SK-N-SH (cell line): ENCODE measurements at regions not wholly inside any gene's neighbourhood (a gene's known extent, or its start where the extent isn't known, plus 50 kb on each side); places are given as distances from the start of the nearest gene placed in this dataset.

ENCODE experiments used
- CTCF ChIA-PET: fragments of 300-600, 350-600 bp; formaldehyde crosslinking; extraction: SDS; loops from one replicate; lab custom pipeline; 2021; lab: Yijun Ruan, JAX
- POLR2A ChIA-PET: fragments of 350-600 bp; sonication (Branson Sonifier 250); formaldehyde crosslinking; extraction: SDS; loops from one replicate; lab custom pipeline; 2020; ENCODE audit warnings: antibody characterized with exemption, inconsistent platforms; lab: Yijun Ruan, JAX
- DNase-seq: peaks from one replicate; pipeline ENCODE4 v3.0.0; 2012
- H2AFZ ChIP-seq: fragments of 200-600 bp; sonication (generic); 2 replicates; pipeline ENCODE4 v1.8.1; 2016; ENCODE audit warnings: antibody characterized with exemption, mild to moderate bottlenecking, low read depth
- H3F3A ChIP-seq: fragments of 200-600 bp; sonication (generic); replicated peaks from 2 replicates; pipeline ENCODE3; 2016; ENCODE audit warnings: antibody characterized with exemption, mild to moderate bottlenecking; ENCODE audit not compliant: insufficient read depth
- H3K27ac ChIP-seq, 2 experiments: fragments of 200-500 bp in 1 of 2; fragments of 200-600 bp in 1 of 2; sonication (Bioruptor generic) in 1 of 2; sonication (generic), shearing (Covaris generic) in 1 of 2; 2 replicates each; pipeline versions ENCODE4 v1.5.1 to v1.6.1; 2014 to 2016; ENCODE audit warnings: low read depth in 2 of 2, inconsistent platforms in 1 of 2, low read length in 1 of 2, mild to moderate bottlenecking in 1 of 2, mixed read lengths in 1 of 2
- H3K27me3 ChIP-seq: fragments of 200-600 bp; sonication (generic), shearing (Covaris generic); 2 replicates; pipeline ENCODE4 v1.6.1; 2016; ENCODE audit warnings: mixed run types; ENCODE audit not compliant: insufficient read depth
- H3K36me3 ChIP-seq, 2 experiments: fragments of 200-500 bp in 1 of 2; fragments of 200-600 bp in 1 of 2; sonication (Bioruptor generic) in 1 of 2; sonication (generic) in 1 of 2; replicated peaks in 1 of 2; 2 replicates each; pipeline versions ENCODE3 to v1.5.1; 2014 to 2016; ENCODE audit warnings: low read length in 1 of 2, mild to moderate bottlenecking in 1 of 2; ENCODE audit not compliant: insufficient read depth in 2 of 2, control insufficient read depth in 1 of 2
- H3K4me1 ChIP-seq, 2 experiments: fragments of 200-500 bp in 1 of 2; fragments of 200-600 bp in 1 of 2; sonication (Bioruptor generic) in 1 of 2; sonication (generic), shearing (Covaris generic) in 1 of 2; 2 replicates each; pipeline versions ENCODE4 v1.5.1 to v1.6.1; 2014 to 2016; ENCODE audit warnings: low read depth in 1 of 2, low read length in 1 of 2, mixed run types in 1 of 2; ENCODE audit not compliant: insufficient read depth in 2 of 2, control insufficient read depth in 1 of 2
- H3K4me2 ChIP-seq: fragments of 200-600 bp; sonication (generic), shearing (Covaris generic); 2 replicates; pipeline ENCODE4 v1.6.1; 2017; ENCODE audit warnings: mixed run types
- H3K4me3 ChIP-seq, 2 experiments: fragments of 200-500 bp in 1 of 2; fragments of 200-600 bp in 1 of 2; sonication (Bioruptor generic) in 1 of 2; sonication (generic), shearing (Covaris generic) in 1 of 2; 2 replicates each; pipeline versions ENCODE4 v1.5.1 to v1.8.1; 2014 to 2016; ENCODE audit warnings: low read depth in 2 of 2, inconsistent platforms in 1 of 2, low read length in 1 of 2, mild to moderate bottlenecking in 1 of 2, mixed read lengths in 1 of 2, moderate library complexity in 1 of 2
- H3K79me2 ChIP-seq: fragments of 200-600 bp; sonication (generic); 2 replicates; pipeline ENCODE4 v1.8.1; 2017; ENCODE audit warnings: mild to moderate bottlenecking; ENCODE audit not compliant: insufficient read depth
- H3K9ac ChIP-seq: fragments of 200-600 bp; sonication (generic); 2 replicates; pipeline ENCODE4 v1.6.1; 2017; ENCODE audit warnings: mixed run types
- H3K9me2 ChIP-seq: fragments of 200-600 bp; sonication (generic); 2 replicates; pipeline ENCODE4 v1.6.1; 2017; ENCODE audit warnings: mixed run types
- H3K9me3 ChIP-seq: fragments of 200-600 bp; sonication (generic); 2 replicates; pipeline ENCODE4 v1.6.1; 2017; ENCODE audit warnings: mixed run types, mild to moderate bottlenecking, moderate library complexity
- H4K20me1 ChIP-seq: fragments of 200-600 bp; sonication (generic); 2 replicates; pipeline ENCODE4 v1.6.1; 2017; ENCODE audit warnings: mild to moderate bottlenecking, mixed run types; ENCODE audit not compliant: insufficient read depth
- CHD2 ChIP-seq: fragments of 150-350 bp; IDR thresholded peaks from 2 replicates; pipeline ENCODE4 v1.6.1; 2018; ENCODE audit warnings: low read length; ENCODE audit not compliant: partially characterized antibody
- EP300 ChIP-seq, 2 experiments: IDR thresholded peaks; 2 replicates each; pipeline versions ENCODE4 v1.4.0 to v1.6.1; 2012; ENCODE audit warnings: borderline replicate concordance in 1 of 2, low read depth in 1 of 2, low read length in 1 of 2
- FOSL2 ChIP-seq: IDR thresholded peaks from 2 replicates; pipeline ENCODE4 v1.4.0; 2012; ENCODE audit warnings: low read depth, mild to moderate bottlenecking, moderate library complexity, borderline replicate concordance
- FOXJ3 ChIP-seq: sonication (generic); formaldehyde crosslinking; IDR thresholded peaks from 2 replicates; pipeline ENCODE4 v1.5.1; 2020; ENCODE audit warnings: mild to moderate bottlenecking, missing genetic modification reagents
- GABPA ChIP-seq: IDR thresholded peaks from 2 replicates; pipeline ENCODE4 v1.4.0; 2012; ENCODE audit warnings: low read depth, mild to moderate bottlenecking
- GATA2 ChIP-seq: sonication (generic); formaldehyde crosslinking; IDR thresholded peaks from 2 replicates; pipeline ENCODE4 v1.5.0; 2020; ENCODE audit warnings: mild to moderate bottlenecking, missing genetic modification reagents
- IRF3 ChIP-seq: fragments of 150-350 bp; IDR thresholded peaks from 2 replicates; pipeline ENCODE4 v1.6.1; 2016; ENCODE audit warnings: mild to moderate bottlenecking, low read depth, low read length
- JUND ChIP-seq: IDR thresholded peaks from 2 replicates; pipeline ENCODE4 v1.4.0; 2012
- MAX ChIP-seq: IDR thresholded peaks from 2 replicates; pipeline ENCODE4 v1.4.0; 2012; ENCODE audit warnings: low read depth
- MXI1 ChIP-seq: IDR thresholded peaks from 2 replicates; pipeline ENCODE4 v1.6.1; 2012; ENCODE audit warnings: mild to moderate bottlenecking, low read depth, low read length, improper control_type of control experiment
- NFIC ChIP-seq: IDR thresholded peaks from 2 replicates; pipeline ENCODE4 v1.4.0; 2012; ENCODE audit warnings: borderline replicate concordance
- NRF1 ChIP-seq: IDR thresholded peaks from 2 replicates; pipeline ENCODE4 v1.6.1; 2012; ENCODE audit warnings: low read depth, mild to moderate bottlenecking, low read length
- POLR2AphosphoS5 ChIP-seq: IDR thresholded peaks from 2 replicates; pipeline ENCODE4 v1.6.1; 2012; ENCODE audit warnings: low read depth, low read length
- RAD21 ChIP-seq: IDR thresholded peaks from 2 replicates; pipeline ENCODE4 v1.6.1; 2012; ENCODE audit warnings: mild to moderate bottlenecking, low read length
- REST ChIP-seq: IDR thresholded peaks from 2 replicates; pipeline ENCODE4 v1.6.1; 2012; ENCODE audit warnings: mild to moderate bottlenecking, low read depth, low read length, moderate library complexity
- RFX5 ChIP-seq: IDR thresholded peaks from 2 replicates; pipeline ENCODE4 v1.6.1; 2012; ENCODE audit warnings: mild to moderate bottlenecking, improper control_type of control experiment, low read length
- TAF1 ChIP-seq: IDR thresholded peaks from 2 replicates; pipeline ENCODE4 v1.6.1; 2012; ENCODE audit warnings: low read depth, mild to moderate bottlenecking, low read length, moderate library complexity, borderline replicate concordance
- TCF12 ChIP-seq: IDR thresholded peaks from 2 replicates; pipeline ENCODE4 v1.4.0; 2012
- USF1 ChIP-seq: IDR thresholded peaks from 2 replicates; pipeline ENCODE4 v1.4.0; 2012; ENCODE audit warnings: low read depth, borderline replicate concordance
- USF2 ChIP-seq: fragments of 150-350 bp; IDR thresholded peaks from 2 replicates; pipeline ENCODE4 v1.6.1; 2017; ENCODE audit warnings: antibody characterized with exemption, low read length, low read depth, borderline replicate concordance
- YY1 ChIP-seq: IDR thresholded peaks from 2 replicates; pipeline ENCODE4 v1.4.0; 2012; ENCODE audit warnings: low read depth, mild to moderate bottlenecking
- WGBS: methylation state at CpG from one replicate; pipeline ENCODE4 v1.1.6; 2017; ENCODE audit warnings: low lambda C conversion rate; 5-methylcytosine and 5-hydroxymethylcytosine counted together

- TF ChIP-seq FOSL2: no peak
- no peak for TF ChIP-seq JUND
These were observed 499.7 kb upstream of the KLHL29 start (continued) for GRCh38 chr2:22885245-22885644.

GRCh38 chr2:22887426-22887825, 497.6 kb upstream of the KLHL29 start:
- CTCF ChIA-PET: no interaction called here
- no peaks in the 10 kb centered on the region for H3K79me2 ChIP-seq
- DNase-seq: no peak
- no peak overlapping the region for H3K4me3 ChIP-seq
- no peak overlapping the region for H3K4me2 ChIP-seq
- H3K27ac ChIP-seq: no peak overlapping the region
- H2AFZ ChIP-seq: no peak overlapping the region
- no peaks in the 10 kb centered on the region for H3K9me3 ChIP-seq
- no peaks in the 10 kb centered on the region for H4K20me1 ChIP-seq
- H3K9me2 ChIP-seq: no peaks in the 10 kb centered on the region
- H3K4me1 ChIP-seq: peaks cover 0 to 5% of the 10 kb centered on the region in 2 experiments; a peak in 1 of 4 replicates
- H3F3A ChIP-seq: no peaks in the 10 kb centered on the region
- H3K9ac ChIP-seq: no peak overlapping the region
- H3K27me3 ChIP-seq: no peaks in the 10 kb centered on the region
- TF ChIP-seq IRF3 (no peak), USF2 (no peak), USF1 (no peak), GATA2 (CRISPR knock-in tag) (no peak), POLR2AphosphoS5 (no peak), CHD2 (no peak), MAX (no peak), JUND (no peak), FOXJ3 (CRISPR knock-in tag) (no peak), NRF1 (no peak), YY1 (no peak), RAD21 (no peak), RFX5 (no peak), TCF12 (no peak)
- POLR2A ChIA-PET: no interaction called here
- no peaks in the 10 kb centered on the region for H3K36me3 ChIP-seq
- 30% methylated on average over 4 of the region's 4 CpGs for WGBS

GRCh38 chr2:22887845-22888244, 497.1 kb upstream of the KLHL29 start:
- CTCF ChIA-PET: no interaction called here
- POLR2A ChIA-PET: no interaction called here
- Histone ChIP-seq H2AFZ (no peak overlapping the region), H3K36me3 (no peaks in the 10 kb centered on the region), H3K9ac (no peak overlapping the region), H3K4me2 (no peak overlapping the region), H3K9me3 (no peaks in the 10 kb centered on the region), H4K20me1 (no peaks in the 10 kb centered on the region), H3K27me3 (no peaks in the 10 kb centered on the region), H3K4me3 (no peak overlapping the region), H3K27ac (no peak overlapping the region), H3F3A (no peaks in the 10 kb centered on the region), H3K79me2 (no peaks in the 10 kb centered on the region), H3K4me1 (peaks cover 0 to 5% of the 10 kb centered on the region in 2 experiments; a peak in 1 of 4 replicates), H3K9me2 (no peaks in the 10 kb centered on the region)
- no peak for DNase-seq
- 43% methylated on average over 8 of the region's 8 CpGs for WGBS
- TF ChIP-seq REST: no peak
- TF ChIP-seq FOXJ3 (CRISPR knock-in tag): no peak
- TF ChIP-seq NFIC: no peak
- no peak for TF ChIP-seq GABPA
- TF ChIP-seq MXI1: no peak
- no peak for TF ChIP-seq JUND
- TF ChIP-seq EP300 (IDR thresholded peaks at IDR 0.05; ENCODE audit: borderline replicate concordance in 1 of 2, low read depth in 1 of 2, low read length in 1 of 2): no peak
- no peak for TF ChIP-seq POLR2AphosphoS5
- TF ChIP-seq TAF1: no peak
